DND-41 (cell line): ENCODE measurements at regions not wholly inside any gene's neighbourhood (a gene's known extent, or its start where the extent isn't known, plus 50 kb on each side); places are given as distances from the start of the nearest gene placed in this dataset.

Experiments
- ATAC-seq: fragments of 200-7000 bp; cut with Tn5 transposase; 3 replicates; pipeline ENCODE4 v1.9.1; 2021; ENCODE audit warnings: low read depth; ENCODE audit not compliant: insufficient read depth
- DNase-seq: peaks from one replicate; pipeline ENCODE4 v3.0.0-alpha.2; 2020
- H2AFZ ChIP-seq: 2 replicates; pipeline ENCODE4 v1.6.0; 2012; ENCODE audit warnings: low read depth, low read length
- H3K27ac ChIP-seq: 2 replicates; pipeline ENCODE4 v1.5.1; 2012; ENCODE audit warnings: low read length, inconsistent platforms
- H3K27me3 ChIP-seq: fragments of 200-600 bp; sonication (generic); 2 replicates; pipeline ENCODE4 v1.6.0; 2012; ENCODE audit warnings: low read length, mild to moderate bottlenecking, inconsistent platforms; ENCODE audit not compliant: insufficient read depth, poor library complexity
- H3K36me3 ChIP-seq: 2 replicates; pipeline ENCODE4 v1.5.1; 2012; ENCODE audit warnings: low read length, inconsistent platforms; ENCODE audit not compliant: insufficient read depth
- H3K4me1 ChIP-seq: 2 replicates; pipeline ENCODE4 v1.5.1; 2012; ENCODE audit warnings: mild to moderate bottlenecking, low read length; ENCODE audit not compliant: insufficient read depth
- H3K4me2 ChIP-seq: 2 replicates; pipeline ENCODE4 v1.6.0; 2012; ENCODE audit warnings: mild to moderate bottlenecking, moderate library complexity, low read length, inconsistent platforms; ENCODE audit not compliant: insufficient read depth
- H3K4me3 ChIP-seq, 2 experiments: fragments of 200-600 bp in 1 of 2; shearing (Covaris generic) in 1 of 2; 2 replicates each; pipeline ENCODE4 v1.5.1; 2012 to 2016; ENCODE audit warnings: inconsistent platforms in 2 of 2, low read length in 2 of 2, mild to moderate bottlenecking in 2 of 2, low read depth in 1 of 2, moderate library complexity in 1 of 2
- H3K79me2 ChIP-seq: 2 replicates; pipeline ENCODE4 v1.6.0; 2012; ENCODE audit warnings: low read length, inconsistent platforms; ENCODE audit not compliant: insufficient read depth
- H3K9ac ChIP-seq: 2 replicates; pipeline ENCODE4 v1.6.0; 2012; ENCODE audit warnings: low read depth, mild to moderate bottlenecking, inconsistent platforms, low read length, moderate library complexity
- H3K9me3 ChIP-seq: 2 replicates; pipeline ENCODE4 v1.5.1; 2012; ENCODE audit warnings: low read length, moderate library complexity, mild to moderate bottlenecking, inconsistent platforms; ENCODE audit not compliant: insufficient read depth, severe bottlenecking
- H4K20me1 ChIP-seq: 2 replicates; pipeline ENCODE4 v1.6.0; 2012; ENCODE audit warnings: low read length; ENCODE audit not compliant: insufficient read depth
- EZH2 ChIP-seq: IDR thresholded peaks from 3 replicates; pipeline ENCODE4 v1.6.1; 2012; ENCODE audit warnings: borderline replicate concordance, low read depth, mild to moderate bottlenecking, moderate library complexity, low read length, inconsistent platforms; ENCODE audit not compliant: severe bottlenecking
- TF ChIP-seq, protein P1 (sequence below): IDR thresholded peaks from 2 replicates; pipeline ENCODE4 v1.5.1; 2012; ENCODE audit warnings: borderline replicate concordance, low read length, moderate library complexity, mild to moderate bottlenecking; ENCODE audit not compliant: poor library complexity, severe bottlenecking; ENCODE audit errors: extremely low read depth

DNA sequence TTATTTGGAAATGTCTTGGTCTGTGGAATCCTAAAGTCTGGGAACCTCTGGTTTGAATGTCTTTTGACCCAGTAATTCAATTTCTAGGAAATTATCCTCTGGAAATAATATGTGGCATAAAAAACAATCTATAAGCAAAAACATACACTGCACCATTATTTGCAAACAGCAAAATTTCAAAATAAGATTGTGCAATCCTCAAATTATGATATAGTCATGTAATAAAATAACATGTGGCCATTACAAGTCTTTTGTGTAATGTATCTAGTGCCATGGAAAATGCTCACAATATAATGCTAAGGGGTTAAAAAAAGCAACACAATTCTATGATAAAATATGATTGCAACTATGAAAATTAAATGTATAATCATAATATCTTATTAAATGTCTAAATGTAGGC is 312.9 kb upstream of the RUNX1 start:
- no peak overlapping the region for H3K9ac ChIP-seq
- ATAC-seq: no peak
- H3K4me3 ChIP-seq: no peak overlapping the region
- DNase-seq: no peak
- no peaks in the 10 kb centered on the region for H3K79me2 ChIP-seq
- H2AFZ ChIP-seq: no peak overlapping the region
- H3K9me3 ChIP-seq: no peaks in the 10 kb centered on the region
- H4K20me1 ChIP-seq: no peaks in the 10 kb centered on the region
- no peak overlapping the region for H3K27ac ChIP-seq
- TF ChIP-seq EZH2: no peak
- TF ChIP-seq, protein P1, sequence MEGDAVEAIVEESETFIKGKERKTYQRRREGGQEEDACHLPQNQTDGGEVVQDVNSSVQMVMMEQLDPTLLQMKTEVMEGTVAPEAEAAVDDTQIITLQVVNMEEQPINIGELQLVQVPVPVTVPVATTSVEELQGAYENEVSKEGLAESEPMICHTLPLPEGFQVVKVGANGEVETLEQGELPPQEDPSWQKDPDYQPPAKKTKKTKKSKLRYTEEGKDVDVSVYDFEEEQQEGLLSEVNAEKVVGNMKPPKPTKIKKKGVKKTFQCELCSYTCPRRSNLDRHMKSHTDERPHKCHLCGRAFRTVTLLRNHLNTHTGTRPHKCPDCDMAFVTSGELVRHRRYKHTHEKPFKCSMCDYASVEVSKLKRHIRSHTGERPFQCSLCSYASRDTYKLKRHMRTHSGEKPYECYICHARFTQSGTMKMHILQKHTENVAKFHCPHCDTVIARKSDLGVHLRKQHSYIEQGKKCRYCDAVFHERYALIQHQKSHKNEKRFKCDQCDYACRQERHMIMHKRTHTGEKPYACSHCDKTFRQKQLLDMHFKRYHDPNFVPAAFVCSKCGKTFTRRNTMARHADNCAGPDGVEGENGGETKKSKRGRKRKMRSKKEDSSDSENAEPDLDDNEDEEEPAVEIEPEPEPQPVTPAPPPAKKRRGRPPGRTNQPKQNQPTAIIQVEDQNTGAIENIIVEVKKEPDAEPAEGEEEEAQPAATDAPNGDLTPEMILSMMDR: no peak
- no peaks in the 10 kb centered on the region for H3K4me1 ChIP-seq
- no peaks in the 10 kb centered on the region for H3K36me3 ChIP-seq
- H3K27me3 ChIP-seq: no peaks in the 10 kb centered on the region
- no peak overlapping the region for H3K4me2 ChIP-seq

DNA sequence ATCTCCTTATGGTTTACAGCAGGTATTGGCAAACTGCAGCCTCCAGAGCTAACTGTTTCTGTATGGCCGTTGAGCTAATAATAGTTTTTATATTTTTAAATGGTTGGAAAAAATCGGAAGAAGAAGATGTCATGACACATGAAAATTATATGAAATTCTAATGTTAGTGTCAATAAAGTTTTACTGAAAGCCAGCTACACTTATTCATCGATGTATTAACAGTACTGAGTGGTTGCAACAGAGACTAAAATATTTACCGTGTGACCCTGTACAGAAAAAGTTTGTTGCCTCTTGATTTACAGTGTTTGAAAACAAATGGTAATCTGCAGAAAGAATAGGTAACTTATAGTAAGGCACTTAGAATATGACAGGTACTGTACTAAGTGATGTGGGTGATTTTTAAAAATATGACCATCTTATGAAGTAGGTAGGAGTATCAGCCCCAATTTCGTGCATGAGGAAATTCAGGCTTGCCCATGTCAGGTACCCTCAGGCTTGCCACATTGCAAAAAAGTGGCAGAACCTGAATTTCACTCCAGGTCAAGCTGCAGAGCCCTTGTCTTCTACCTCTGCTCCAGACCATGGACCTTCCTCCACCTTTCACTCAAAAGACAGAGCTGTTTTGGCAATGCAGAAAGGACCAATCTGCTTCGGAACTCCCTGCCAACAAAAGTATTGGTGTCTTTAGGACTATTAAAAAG is 311.9 kb upstream of the RUNX1 start:
- Histone ChIP-seq H3K9ac (no peak overlapping the region), H3K36me3 (no peaks in the 10 kb centered on the region), H3K9me3 (no peaks in the 10 kb centered on the region), H3K4me2 (no peak overlapping the region), H4K20me1 (no peaks in the 10 kb centered on the region), H3K4me3 (no peak overlapping the region), H3K27me3 (no peaks in the 10 kb centered on the region), H2AFZ (peak overlapping the region; percentile 19; the same call in 1 of the 2 replicates), H3K4me1 (no peaks in the 10 kb centered on the region), H3K27ac (no peak overlapping the region), H3K79me2 (no peaks in the 10 kb centered on the region)
- TF ChIP-seq, protein P1: no peak
- no peak for TF ChIP-seq EZH2
- DNase-seq (no peak), ATAC-seq (no peak)

DNA sequence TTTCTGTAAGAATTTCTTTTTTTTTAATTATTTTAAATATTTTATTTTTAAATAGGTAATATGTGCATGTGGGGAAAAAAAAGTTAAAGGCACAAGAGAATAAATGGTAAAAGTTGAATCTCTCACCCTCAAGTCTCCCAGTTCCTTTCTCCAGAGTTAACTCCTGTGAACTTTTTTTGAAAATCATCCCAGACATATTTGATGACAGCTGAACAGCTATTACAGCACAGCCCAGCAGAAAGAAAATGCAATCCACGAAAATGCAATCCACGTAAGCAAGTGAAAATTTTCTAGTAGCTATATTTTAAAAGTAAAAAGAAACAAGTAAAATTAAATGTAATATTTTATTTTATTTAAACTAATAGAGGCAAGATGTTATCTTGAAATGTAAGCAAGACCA is 310.0 kb upstream of the RUNX1 start:
- H3K9ac ChIP-seq: no peak overlapping the region
- no peak overlapping the region for H3K4me3 ChIP-seq
- no peak overlapping the region for H3K4me2 ChIP-seq
- no peak for TF ChIP-seq EZH2
- TF ChIP-seq, protein P1: no peak
- H2AFZ ChIP-seq: no peak overlapping the region
- H3K27me3 ChIP-seq: no peaks in the 10 kb centered on the region
- no peaks in the 10 kb centered on the region for H3K36me3 ChIP-seq
- ATAC-seq (no peak), DNase-seq (no peak)
- no peaks in the 10 kb centered on the region for H3K9me3 ChIP-seq
- no peaks in the 10 kb centered on the region for H3K4me1 ChIP-seq
- H3K79me2 ChIP-seq: no peaks in the 10 kb centered on the region
- H3K27ac ChIP-seq: no peak overlapping the region
- H4K20me1 ChIP-seq: no peaks in the 10 kb centered on the region

DNA sequence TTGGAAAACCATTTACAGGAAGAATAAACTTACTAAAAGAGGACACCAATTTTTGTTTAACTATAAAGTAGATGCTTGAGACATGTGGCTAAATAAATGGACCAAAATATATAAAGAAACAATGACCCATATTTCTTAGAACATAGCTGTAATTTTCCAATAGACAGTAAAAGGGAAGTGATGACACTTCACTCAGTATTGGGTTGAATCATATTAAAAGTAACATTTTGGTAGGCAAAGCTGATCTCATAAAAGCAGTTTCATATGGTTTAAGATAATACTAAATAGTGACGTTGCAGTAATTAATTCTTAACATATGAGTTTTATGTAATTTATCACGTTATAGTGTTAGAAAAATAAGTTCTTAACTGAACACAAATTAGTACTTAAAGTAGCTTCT is 308.9 kb upstream of the RUNX1 start:
- DNase-seq (no peak), ATAC-seq (no peak)
- Histone ChIP-seq H3K79me2 (no peaks in the 10 kb centered on the region), H3K4me2 (no peak overlapping the region), H2AFZ (no peak overlapping the region), H3K4me1 (no peaks in the 10 kb centered on the region), H3K36me3 (no peaks in the 10 kb centered on the region), H3K9me3 (no peaks in the 10 kb centered on the region), H3K27ac (no peak overlapping the region), H3K9ac (no peak overlapping the region), H4K20me1 (no peaks in the 10 kb centered on the region), H3K4me3 (no peak overlapping the region), H3K27me3 (no peaks in the 10 kb centered on the region)
- TF ChIP-seq EZH2: no peak
- TF ChIP-seq, protein P1: no peak
